ENCODE measurements at regions not wholly inside any gene's neighbourhood (a gene's known extent, or its start where the extent isn't known, plus 50 kb on each side); places are given as distances from the start of the nearest gene placed in this dataset.
"Not testable (repeated sequence)": the region's sequence is repeated elsewhere in the genome, so short reads cannot be mapped to it uniquely, and the experiment has no call there.

DNA sequence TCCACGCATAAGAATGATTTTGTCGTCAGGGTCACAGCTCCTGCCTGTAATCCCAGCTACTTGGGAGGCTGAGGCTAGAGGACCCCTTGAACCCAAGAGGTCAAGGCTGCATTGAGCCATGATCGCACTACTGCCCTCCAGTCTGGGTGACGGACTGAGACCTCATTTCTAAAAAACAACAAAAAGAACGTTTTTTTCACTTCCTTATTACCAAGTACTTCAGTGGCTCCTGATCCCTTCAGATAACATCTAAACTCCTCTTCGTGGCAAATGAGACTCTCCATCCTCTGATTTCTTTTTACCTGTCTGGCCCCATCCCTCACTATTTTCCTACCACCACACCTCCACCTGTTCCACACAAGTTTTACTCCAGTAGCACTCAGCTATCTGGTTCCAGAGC lies 105.4 kb upstream of the TLK1 start:
- no peak for DNase-seq

DNA sequence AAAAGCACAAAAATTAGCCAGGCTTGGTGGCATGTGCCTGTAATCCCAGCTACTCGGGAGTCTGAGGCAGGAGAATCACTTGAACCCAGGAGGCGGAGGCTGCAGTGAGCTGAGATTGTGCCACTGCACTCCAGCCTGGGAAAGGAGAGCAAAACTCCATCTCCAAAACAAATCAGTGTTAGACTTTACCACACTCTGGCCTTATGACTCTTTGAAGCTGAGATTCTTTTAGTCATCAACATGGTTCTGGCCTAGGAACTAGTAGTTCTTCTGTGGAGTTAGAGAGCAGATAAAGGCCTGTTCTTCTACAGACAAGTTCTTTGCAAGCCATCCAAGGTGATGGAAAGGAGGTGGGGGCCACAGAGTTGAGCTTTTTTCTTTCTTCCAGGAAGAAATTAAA lies 100.8 kb upstream of the TLK1 start:
- not testable (repeated sequence) for DNase-seq

DNA sequence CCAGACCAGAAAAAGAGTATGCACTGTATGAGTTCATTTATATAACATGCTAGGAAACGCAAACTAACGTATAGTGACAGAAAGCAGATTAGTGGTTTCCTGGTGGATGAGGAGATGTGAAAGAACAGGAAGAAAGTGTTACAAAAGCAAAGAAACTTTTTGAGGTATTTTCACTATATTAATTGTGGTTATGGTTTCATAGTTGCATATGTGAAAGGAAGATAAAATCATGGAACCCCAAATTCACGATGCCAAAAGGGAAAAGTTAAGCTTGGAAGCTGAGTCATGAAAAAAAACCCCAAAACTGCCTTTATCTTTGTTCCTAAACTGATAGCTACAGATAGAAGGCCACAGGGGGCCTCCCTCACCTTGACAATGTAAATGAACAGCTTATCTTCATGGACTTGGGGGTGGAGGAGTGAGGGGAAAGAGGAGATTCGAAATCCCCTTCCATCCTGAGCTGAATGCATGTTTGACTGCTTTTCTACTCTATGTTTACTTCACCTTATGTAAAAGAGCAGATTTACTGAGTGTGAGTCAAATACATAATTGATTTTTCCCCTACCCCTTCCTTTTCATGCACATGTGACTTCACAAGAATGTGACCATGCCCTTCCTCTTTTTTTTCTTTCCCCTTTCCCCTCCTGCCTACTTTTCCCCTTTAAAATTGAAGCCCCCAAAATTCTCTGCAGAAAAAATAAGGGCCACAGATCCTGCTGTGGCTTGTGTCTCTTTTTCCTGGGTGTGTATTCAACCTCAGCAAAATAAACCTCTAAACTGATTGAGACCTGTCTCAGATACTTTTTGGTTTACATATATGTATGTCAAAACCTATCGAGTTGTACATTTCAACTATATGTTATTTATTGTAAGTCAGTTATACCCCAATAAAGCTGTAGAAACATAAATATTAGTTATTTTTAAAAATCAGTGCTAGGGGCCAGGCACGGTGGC lies 100.1 kb upstream of the TLK1 start:
- DNase-seq, result peak; percentile 60

DNA sequence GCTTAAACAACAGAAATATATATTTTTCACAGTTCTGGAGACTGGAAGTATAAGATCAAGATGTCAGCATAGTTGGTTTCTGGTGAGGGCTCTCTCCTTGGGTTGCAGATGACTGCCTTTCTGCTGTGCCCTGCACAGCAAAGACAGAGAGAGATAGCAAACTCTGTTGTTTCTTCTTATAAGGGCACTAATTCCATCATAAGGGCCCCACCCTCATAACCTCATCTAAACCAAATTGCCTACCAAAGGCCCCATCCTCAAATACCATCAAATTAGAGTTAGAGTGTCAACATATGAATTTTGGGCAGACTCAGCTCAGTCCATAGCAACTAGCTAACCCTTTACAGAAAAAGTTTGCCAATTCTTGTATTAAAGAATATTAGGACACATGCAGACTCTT lies 94.0 kb upstream of the TLK1 start:
- DNase-seq, result no peak

DNA sequence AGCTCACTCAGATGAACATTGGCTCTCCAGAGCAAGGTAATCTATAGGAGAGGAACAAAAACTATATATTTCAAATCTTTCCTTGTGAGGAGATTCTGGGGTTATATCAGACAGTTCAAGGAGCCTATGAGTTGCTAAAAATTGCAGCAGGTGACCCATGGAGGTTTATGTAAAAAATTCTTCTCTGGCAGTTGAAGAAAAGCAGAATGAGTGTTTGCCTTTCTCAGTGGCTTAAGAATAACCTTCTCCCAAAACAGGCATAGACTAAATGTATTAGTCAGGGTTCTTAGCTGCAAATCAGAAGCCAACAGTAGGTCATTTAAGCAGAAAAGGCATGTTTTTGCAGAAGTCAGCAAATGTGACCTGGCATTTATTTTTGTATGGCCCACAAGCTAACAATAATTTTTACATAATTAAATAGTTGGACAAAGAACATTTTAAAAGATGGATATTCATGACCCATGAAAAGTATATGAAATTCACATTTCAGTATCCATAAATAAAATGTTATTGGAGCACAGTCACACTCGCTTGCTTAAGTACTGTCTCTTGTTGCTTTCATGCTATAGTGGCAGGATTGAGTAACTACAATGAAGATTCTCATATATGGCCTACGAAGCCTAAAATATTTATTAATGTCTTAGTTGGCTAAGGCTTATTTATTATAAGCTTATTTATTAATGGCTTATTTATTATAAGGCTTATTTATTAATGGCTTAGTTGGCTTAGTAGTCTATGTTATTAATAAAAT lies 93.4 kb upstream of the TLK1 start:
- no peak for DNase-seq

DNA sequence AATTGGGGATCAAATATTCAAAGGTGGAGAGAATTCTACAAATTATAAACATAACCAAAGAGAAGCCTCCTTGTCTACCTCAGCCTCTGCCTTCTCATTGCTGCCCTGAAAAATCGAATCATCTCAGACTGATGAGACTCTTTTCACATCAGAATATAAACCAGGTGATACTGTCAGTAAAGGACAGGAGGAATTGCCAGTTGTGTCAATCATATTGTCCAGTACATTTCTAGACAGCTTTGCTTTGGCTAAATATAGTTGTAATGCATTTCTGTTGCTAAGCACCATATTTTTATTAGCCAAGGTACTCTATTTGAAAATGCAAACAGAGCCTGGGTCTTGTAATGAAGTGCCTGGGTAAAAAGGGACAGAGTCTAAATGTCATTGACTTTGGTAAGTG lies 92.6 kb upstream of the TLK1 start:
- DNase-seq, result no peak

DNA sequence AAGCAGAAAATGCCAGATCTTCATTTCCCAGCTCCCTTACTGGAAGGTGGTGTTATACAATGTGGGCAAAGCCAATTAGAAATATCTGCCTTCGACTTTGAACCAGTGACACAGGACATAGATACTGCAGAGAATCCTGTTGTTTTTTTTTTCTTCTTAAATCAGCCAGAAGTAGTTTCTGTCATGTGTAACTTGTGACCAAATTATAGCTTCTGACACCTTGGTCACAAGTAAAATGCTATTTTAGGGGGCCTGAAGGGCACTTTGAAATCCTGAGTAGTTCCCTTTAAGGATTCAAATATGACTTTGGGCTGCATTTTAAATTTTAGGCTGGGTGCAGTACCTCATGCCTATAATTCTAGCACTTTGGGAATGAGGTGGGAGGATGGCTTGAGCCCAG lies 89.0 kb upstream of the TLK1 start:
- no peak for DNase-seq

DNA sequence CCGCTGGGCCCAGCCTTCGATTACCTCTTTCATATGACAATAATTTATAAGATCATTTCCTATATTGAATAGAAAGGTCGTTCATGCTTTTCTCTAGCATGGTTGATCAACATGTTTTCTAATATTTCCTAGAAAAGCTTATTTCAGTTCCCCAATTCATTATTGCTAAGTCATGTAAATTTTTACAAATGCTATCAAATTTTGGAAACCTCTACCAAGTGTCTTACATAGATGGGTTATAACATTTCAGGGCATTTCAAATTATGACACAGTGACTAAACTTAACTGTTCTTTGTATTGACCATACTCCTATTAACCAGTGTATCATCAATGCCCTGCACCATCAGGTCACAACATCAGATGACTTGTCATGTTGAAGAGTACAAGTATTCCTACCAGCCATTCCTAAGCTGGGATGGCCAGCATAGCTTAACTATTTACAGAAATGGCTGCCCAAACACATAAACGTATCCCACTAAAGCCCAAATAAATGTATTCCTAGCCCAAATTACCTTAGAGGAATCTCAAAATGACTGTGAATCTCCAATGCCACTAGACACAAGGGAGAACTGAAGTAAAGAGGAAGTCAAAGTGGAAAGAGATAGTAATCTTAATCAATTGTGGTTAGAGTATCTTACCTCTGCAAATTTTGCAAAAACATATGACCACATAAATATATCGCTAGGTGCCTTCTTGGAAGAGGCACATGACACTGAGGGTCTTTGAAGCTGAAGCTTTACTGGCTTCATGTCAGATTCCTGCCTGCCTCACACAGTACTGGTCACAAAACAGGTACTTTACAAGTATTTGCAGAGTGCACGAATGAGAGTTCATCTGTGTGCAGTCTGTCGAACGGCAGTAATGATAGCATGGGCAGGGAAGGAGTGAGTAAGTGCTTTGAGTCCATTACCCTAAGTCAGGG lies 87.3 kb upstream of the TLK1 start:
- peak; percentile 26 for DNase-seq

DNA sequence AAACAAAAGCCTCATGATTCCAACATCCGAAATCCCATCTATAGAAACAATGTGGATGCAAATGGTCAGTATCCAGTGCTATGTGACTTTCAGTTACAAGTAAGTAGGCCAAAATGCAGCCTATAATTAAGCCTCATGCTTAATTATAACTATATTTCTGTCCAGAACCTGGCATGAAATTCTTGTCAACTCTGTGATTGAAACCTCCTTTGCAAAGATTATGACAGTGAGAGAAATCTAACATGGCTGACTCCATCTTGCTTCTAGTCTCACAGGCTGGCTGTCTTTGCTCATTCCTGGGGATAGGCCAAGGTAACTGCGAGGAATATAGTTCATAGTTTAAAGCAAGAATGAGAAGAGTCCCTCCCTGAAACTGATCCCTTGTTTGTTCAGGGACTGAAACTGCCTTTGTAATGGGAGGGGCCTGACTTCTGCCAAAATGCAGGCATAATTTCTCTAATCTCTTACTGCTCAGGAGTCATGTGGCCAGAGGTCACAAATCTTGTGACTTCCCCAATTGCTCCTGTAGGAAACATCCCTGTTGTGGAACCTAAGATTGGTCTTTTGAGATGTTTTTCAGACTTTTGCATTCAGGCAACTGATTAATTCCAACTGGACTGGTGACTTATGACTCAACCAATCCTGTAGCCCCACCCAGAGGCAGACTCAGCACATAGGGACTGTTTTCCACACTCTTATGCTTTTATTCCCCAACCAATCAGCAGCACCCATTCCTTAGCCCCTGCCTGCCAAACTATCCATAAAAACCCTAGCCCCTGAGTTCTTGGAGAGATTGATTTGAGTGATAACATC lies 84.5 kb upstream of the TLK1 start:
- no peak for DNase-seq

DNA sequence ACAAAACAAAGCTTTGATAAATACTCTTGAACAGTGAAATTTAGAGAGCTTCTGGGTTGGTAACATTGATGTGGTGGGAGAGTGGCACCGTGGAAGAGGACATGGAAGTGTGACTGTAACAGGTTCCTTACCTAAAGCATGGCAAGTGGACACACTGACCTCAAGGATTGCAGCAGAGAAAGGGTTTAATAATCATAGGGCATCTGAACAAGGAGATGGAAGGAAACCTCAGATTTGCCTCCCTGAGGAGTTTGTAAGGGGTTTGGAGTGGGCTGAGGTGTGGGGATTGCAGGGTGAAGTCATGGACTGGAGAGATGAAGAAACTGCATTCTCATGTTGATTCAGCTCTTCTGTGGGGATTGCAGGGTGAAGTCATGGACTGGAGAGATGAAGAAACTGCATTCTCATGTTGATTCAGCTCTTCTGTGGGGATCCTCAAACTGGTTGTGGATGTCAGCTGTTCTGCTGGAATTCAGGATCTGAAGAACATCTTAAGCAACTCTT lies 83.8 kb upstream of the TLK1 start:
- no peak for DNase-seq

DNA sequence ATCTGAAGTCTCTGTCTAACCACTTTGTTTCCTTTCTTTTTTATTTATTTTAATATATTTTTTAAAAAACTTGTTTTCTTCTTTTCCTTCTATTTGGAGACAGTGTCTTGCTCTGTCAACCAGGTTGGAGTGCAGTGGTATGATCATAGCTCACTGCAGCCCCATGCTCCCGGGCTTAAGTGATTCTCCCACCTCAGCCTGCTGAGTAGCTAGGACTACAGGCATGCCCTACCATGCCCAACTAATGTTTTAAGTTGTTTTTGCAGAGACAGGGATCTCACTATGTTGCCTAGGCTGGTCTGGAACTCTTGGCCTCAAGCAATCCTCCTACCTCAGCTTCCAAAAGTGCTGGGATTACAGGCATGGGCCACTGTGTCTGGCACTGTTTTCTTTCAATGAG lies 81.1 kb upstream of the TLK1 start:
- no peak for DNase-seq

DNA sequence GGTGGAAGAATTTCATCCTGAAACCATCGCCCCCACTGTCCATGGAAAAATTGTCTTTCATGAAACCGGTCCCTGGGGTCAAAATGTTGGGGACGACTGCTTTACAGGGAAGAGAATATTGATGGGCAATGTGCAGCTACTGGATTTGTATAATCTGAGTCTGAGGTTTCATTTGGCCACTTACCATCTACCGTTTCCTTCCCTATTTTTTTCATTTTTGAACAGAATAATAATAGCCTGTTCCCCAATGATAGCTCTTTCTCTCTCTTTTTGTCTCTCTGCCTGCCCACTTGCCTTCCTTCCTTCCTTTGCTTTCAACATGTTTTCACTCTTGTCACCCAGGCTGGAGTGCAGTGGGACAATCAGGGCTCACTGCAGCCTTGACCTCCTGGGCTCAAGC lies 78.3 kb upstream of the TLK1 start:
- DNase-seq, result no peak

DNA sequence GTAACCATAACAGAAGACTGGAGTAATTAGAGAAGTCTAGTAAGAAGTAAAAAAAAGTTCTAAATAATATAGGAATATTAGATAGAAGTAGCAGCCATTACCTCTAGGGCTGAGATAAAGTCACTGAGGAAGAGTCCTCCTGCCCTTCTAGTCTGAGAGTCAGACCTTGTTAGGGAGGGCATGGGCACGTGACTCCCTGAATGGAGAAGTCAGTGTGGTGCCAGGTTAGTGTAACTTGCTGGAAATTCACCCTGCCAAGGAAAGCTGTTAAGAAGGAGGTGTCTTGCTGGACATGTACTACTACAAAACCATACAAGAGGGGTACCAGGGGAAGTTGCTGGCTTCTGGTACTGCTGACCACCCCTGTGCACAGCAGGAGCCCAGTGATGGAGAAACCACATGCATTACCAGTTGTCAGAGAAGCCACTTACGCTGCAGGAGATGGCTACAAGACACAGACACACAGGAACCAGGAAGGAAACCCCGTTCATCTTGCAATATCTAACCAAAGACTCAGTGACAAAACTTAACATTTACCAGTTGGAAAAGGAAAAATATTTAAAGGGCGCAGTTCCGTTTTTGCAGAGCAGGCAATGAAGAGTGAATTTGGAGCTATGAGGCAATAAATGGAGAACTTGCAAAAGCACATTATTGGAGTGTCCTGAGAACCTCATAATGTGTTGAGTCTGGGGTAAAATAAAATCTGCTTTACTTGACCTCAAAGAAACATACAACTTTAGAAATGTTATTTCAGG lies 77.2 kb upstream of the TLK1 start:
- DNase-seq, result no peak

DNA sequence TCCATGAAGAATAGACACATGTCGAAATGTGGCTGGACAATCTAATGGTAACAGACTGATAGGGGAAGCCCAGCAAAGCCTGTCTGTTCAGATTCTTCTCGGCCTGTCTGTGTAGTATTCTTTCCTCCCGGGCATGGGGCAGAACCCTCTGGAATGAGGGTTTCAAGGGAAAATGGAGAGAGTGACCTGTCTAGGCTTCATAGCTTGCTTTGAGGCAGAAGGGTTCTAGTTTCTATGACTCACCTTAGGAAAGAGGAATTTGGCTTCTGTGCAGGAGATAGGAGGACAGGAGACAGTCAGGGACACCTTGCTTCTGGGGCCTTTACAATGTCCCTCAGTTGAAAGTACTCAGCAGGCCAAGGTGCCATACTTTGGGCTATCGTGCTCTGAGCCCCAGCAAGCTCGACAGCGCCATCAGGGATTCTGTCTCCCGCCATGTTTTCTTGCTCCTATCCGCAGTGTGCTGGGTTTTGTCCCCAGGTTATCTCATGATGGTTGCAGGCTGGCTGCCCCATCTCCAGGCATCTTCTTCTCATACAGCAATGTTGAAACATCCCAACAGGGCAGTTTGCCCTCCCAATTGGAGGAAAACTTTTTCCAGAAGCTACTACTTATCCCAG lies 74.7 kb upstream of the TLK1 start:
- no peak for DNase-seq

DNA sequence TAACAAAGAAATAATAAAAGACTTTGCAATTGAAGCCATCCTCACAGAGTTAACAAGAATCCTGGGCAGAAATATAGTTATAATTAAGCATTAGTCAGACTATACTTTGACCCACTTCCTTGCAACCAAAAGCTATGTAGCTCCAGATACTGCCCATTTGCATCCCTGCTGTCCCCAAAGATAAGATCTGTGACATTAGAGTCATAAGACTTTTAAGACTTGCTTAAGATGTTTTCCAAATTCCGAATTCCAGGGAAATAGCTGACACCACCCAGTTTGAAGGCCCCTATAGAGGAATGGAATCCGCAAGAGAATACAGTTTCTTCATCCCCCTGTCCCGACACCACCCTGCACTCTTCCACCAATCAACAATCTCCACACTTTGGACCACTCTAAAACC lies 69.5 kb upstream of the TLK1 start:
- DNase-seq, result no peak

DNA sequence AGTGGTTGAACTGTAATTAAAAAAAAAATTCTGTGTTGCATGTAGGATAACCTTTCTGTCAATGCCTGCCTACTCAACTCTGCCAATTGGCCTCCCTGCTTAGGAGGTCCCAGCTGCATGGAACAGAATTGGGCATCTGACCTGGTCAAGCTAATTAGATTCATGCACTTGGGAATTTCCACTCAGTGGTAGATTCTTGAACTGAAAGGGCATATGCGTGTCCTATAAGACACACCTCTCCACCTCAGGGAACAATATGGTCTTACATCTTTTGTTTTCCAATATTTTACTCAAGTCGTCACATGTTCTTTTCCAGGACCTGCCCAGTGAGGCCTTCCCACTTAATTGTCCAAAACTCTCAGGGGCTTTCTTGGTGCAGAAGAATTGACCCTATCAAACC lies 68.1 kb upstream of the TLK1 start:
- DNase-seq, result no peak

DNA sequence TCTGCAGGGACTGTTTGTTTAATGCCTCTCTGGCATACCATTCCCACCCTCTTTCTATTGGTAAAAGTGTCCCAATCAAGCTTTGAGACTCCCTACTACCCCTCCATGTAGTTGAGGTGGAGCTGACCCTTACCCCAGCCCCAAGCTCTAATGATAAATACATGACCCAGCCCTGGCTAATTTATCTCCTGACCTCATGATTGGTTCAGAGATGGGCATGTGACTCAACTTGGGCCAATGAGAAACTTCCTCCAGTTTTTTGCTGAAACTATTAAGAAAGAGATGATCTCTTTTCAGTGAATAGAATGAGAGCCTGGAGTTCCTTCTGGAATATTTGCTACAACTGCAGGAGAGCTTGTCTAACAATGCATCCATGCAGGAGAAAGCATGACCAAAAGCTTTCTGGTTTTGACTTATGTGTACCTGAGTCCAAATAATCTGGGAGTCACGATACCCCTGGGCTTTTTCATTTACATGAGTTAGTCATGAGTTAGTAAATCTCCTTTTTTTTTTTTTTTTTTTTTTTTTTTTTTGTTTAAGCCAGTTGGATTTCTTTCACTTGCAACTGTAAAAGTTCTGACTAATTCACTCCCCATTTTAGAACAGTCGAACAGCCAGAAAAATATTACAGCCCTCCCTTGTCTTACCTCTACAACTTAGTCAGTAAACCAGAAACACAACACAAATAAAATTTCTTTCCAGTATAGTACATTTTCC lies 66.5 kb upstream of the TLK1 start:
- DNase-seq, result no peak

DNA sequence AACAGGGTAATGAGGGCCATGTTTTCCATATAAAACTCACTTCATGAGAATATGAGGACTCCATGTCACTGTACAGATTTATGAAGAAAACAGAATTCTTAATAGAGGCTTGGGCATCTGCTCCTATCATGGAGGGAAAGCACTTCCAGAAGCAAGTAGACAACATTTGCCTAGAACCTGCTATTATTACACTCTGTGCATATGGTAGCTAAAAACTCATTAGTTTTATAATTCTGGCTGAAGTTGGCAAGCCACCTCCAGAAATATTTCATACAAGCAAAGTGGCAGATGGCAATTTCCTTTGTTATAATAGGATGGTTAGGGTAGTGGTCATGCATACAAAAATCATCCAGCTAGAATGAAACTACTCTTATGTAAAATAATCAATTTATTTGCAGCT lies 65.8 kb upstream of the TLK1 start:
- DNase-seq, result no peak

DNA sequence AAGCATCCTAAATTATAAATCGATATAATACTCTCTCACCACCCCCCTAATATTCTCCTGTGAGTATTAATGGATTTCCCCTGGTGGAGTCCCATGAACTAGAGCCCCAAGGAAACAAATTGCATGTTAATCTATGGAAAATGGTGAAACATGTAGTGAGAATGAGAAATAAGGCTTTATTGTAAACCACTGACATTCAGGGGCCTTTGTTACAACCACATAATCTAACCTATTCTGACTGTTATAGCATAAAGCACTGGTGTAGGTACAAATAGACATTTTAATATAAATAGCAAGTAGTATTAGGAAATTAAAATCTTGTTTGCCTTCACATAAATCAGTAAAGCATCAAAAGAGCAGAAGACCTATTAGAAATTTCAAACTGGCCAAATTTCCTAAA lies 65.3 kb upstream of the TLK1 start:
- no peak for DNase-seq

DNA sequence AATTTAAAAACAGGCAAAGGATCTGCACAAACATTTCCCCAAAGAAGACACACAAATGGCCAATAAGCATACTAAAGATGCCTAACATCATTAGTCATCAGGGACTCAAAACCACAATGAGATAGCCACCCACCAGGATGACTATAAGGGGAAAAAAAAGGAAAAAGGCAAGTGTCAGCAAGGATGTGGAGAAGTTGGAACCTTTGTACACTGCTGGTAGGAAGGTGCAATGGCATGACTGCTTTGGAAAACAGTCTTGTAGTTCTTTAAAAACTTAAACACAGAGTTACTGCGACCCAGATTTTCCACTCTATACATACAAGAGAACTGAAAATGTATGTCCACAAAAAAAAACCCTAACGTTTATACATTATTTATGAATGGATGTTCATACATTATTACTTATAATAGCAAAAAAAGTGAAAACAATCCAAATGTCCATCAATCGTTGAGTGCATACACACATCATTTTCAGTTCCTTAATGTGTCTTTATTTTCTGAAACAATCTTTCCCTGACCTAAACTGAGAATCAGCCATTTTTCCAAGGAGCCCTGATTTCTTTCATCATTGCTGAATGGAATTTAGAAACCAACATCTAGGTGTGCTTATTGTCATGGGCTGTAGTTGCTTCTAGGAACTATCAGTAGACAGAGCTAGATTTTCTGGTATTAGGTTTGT lies 64.7 kb upstream of the TLK1 start:
- no peak for DNase-seq
